PFSK-1 (cell line): ENCODE measurements at regions not wholly inside any gene's neighbourhood (a gene's known extent, or its start where the extent isn't known, plus 50 kb on each side); places are given as distances from the start of the nearest gene placed in this dataset.

Experiments used
- FOXP2 ChIP-seq: optimal IDR thresholded peaks from 2 replicates; pipeline ENCODE3; 2011; ENCODE audit warnings: borderline replicate concordance, control low read depth, inconsistent platforms; ENCODE audit not compliant: insufficient read depth; ENCODE audit errors: extremely low read length, extremely low read depth
- POLR2AphosphoS5 ChIP-seq: IDR thresholded peaks from 2 replicates; pipeline ENCODE4 v1.6.1; 2012; ENCODE audit warnings: low read depth, mild to moderate bottlenecking, control low read depth, low read length, moderate library complexity
- SIN3A ChIP-seq: IDR thresholded peaks from 2 replicates; pipeline ENCODE4 v1.6.1; 2012; ENCODE audit warnings: mild to moderate bottlenecking, low read length, moderate library complexity, borderline replicate concordance; ENCODE audit not compliant: insufficient read depth
- TAF1 ChIP-seq: IDR thresholded peaks from 2 replicates; pipeline ENCODE4 v1.6.1; 2012; ENCODE audit warnings: low read length, control low read depth, borderline replicate concordance; ENCODE audit not compliant: insufficient read depth
- TF ChIP-seq, protein P1 (sequence below), 2 experiments: IDR thresholded peaks; 2 replicates each; pipeline versions ENCODE4 v1.6.1 to v1.8.0; 2011 to 2012; ENCODE audit warnings: low read depth in 2 of 2, low read length in 2 of 2, control low read depth in 1 of 2, inconsistent platforms in 1 of 2, mild to moderate bottlenecking in 1 of 2, moderate library complexity in 1 of 2; ENCODE audit not compliant: insufficient read depth in 1 of 2

DNA sequence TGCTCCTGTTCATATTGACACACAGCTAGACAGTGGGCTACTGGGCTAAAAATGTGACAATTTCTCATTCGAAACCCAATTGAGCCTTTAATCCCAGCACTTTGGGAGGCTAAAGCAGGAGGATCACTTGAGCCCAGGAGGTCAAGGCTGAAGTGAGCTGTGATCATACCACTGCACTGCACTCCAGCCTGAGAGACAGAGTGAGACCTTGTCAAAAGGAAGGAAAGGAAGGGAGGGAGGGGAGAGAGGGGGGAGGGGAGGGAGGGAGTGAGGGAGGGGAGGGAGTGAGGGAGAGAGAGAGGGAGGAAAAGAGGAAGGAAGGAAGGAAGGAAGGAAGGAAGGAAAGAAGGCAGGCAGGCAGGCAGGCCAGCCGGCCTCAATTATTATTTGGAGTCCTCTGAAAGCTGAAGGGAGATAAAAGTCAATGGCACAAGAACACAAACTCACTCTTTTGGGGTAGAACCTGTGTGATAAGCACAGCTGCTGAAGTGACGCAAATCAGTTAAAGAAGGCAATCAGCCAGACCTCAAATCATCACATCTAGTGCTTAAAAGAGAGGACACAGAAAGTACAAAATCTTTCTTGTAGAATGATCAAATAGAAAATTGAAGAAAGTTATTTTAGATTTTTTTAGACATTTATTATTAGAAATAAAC, 98.1 kb downstream of the CCDC71L start:
- TF ChIP-seq SIN3A (no peak), TAF1 (no peak), FOXP2 (no peak), POLR2AphosphoS5 (no peak)
- TF ChIP-seq, protein P1, sequence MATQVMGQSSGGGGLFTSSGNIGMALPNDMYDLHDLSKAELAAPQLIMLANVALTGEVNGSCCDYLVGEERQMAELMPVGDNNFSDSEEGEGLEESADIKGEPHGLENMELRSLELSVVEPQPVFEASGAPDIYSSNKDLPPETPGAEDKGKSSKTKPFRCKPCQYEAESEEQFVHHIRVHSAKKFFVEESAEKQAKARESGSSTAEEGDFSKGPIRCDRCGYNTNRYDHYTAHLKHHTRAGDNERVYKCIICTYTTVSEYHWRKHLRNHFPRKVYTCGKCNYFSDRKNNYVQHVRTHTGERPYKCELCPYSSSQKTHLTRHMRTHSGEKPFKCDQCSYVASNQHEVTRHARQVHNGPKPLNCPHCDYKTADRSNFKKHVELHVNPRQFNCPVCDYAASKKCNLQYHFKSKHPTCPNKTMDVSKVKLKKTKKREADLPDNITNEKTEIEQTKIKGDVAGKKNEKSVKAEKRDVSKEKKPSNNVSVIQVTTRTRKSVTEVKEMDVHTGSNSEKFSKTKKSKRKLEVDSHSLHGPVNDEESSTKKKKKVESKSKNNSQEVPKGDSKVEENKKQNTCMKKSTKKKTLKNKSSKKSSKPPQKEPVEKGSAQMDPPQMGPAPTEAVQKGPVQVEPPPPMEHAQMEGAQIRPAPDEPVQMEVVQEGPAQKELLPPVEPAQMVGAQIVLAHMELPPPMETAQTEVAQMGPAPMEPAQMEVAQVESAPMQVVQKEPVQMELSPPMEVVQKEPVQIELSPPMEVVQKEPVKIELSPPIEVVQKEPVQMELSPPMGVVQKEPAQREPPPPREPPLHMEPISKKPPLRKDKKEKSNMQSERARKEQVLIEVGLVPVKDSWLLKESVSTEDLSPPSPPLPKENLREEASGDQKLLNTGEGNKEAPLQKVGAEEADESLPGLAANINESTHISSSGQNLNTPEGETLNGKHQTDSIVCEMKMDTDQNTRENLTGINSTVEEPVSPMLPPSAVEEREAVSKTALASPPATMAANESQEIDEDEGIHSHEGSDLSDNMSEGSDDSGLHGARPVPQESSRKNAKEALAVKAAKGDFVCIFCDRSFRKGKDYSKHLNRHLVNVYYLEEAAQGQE (IDR thresholded peaks at IDR 0.05; ENCODE audit: insufficient read depth in 1 of 2, low read depth in 2 of 2, low read length in 2 of 2) = no peak

GRCh38 chr7:106561666-106562411, 99.1 kb downstream of the CCDC71L start:
- TF ChIP-seq, protein P1 (IDR thresholded peaks at IDR 0.05; ENCODE audit: insufficient read depth in 1 of 2, low read depth in 2 of 2, low read length in 2 of 2) = no peak
- TF ChIP-seq FOXP2 (no peak), SIN3A (no peak)

DNA sequence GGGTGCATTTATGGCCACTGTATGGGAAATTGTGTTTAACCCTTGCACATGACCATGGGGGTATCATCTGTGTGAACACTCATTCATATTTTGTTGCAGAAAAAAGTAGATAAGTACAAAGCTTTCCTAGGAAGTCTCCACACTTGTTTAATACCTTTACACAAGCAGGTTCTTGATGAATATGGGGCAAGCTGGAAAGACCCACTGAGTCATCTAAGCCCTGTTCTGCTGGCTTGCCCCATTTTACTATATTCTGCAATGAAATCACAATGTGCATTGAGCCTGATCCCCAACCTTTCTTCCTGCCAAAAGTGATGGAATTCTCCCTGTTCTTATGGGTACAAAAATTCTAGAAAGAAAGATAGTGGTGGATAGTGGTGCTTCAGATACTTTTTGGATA, 99.8 kb downstream of the CCDC71L start:
- TF ChIP-seq FOXP2 (no peak), POLR2AphosphoS5 (no peak), TAF1 (no peak), SIN3A (no peak)
- TF ChIP-seq, protein P1 (IDR thresholded peaks at IDR 0.05; ENCODE audit: insufficient read depth in 1 of 2, low read depth in 2 of 2, low read length in 2 of 2) = no peak

DNA sequence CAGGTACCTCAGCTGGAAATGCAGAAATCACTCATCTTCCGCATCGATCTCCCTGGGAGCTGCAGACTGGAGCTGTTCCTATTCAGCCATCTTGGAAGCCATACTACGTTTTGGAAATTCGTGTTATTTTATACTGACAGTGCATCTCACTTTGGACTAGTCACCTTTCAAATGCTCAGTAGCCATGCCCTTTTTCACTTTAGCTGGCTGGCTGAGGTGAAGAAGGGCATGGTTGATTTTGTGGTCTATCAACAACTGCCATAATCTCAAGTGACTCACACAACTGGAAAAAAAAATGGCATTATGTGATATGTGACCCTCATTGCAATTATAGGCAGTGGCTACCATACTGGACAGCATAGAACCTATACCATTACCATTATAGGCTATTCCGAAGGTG, 100.5 kb downstream of the CCDC71L start:
- no peak for TF ChIP-seq TAF1
- TF ChIP-seq POLR2AphosphoS5 = no peak
- no peak for TF ChIP-seq FOXP2
- TF ChIP-seq, protein P1 (IDR thresholded peaks at IDR 0.05; ENCODE audit: insufficient read depth in 1 of 2, low read depth in 2 of 2, low read length in 2 of 2) = no peak
- TF ChIP-seq SIN3A = no peak
